ENCODE measurements at regions not wholly inside any gene's neighbourhood (a gene's known extent, or its start where the extent isn't known, plus 50 kb on each side); places are given as distances from the start of the nearest gene placed in this dataset.

DNA sequence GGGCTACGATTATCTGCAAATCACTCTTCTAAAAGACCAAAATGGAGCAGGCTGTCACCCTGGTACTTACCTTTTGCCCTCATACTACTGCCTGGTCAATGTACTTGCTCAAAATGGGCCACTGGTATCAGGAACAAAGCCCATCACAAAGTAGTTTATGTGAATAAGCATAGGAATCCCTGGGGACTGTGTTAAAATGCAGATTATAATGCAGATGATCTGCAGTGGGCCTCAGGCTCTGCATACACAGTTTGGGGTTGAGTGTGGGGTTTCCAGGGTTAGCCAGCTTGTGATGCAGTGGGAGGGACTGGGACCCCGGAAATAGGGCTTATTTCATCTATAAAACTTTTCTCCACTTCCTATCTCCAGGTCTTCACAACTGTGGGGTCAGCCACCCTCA, 173.1 kb downstream of the HSD17B3 start:
- Histone ChIP-seq H3K4me1 (ENCODE audit: control insufficient read depth, insufficient read depth, low read length) (no peaks in the 10 kb centered on the region), H3K9ac (ENCODE audit: low read length) (no peak overlapping the region), H3K4me3 (ENCODE audit: low read length) (no peak overlapping the region), H3K9me3 (ENCODE audit: control insufficient read depth, low read length) (no peaks in the 10 kb centered on the region), H3K36me3 (ENCODE audit: control insufficient read depth, insufficient read depth, low read length, severe bottlenecking) (no peaks in the 10 kb centered on the region), H3K27me3 (replicated peaks; ENCODE audit: control insufficient read depth, insufficient read depth, low read length) (peaks cover 5% of the 10 kb centered on the region)
- DNase-seq (ENCODE audit: low read depth): no peak

DNA sequence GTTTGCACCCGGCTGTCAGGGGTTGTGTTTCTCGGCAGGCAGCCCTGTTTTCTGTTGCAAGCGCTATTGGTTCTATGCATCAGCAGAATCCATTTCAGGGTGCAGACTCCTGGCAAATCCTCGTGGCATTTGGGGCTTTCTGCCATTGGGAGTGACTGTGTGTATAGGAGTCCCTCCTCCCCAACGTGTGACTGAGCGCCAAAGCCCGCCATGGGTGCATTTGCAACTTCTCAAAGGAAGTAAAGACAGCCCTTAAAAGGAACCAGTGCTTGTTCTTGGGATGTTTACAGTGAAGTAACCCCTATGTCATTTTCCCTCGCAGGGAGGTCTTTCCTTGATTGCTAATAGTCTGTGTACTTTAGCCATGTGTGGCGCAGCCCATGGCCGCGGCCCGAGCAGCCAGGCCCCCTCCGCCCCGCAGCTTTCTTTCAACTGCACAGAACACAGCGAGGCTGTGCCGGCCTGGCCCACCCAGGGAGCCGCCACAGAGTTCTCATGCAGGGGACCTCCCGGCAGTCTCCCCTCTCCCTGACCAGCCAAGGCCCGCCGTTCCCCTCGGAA, 175.6 kb downstream of the HSD17B3 start:
- no peaks in the 10 kb centered on the region for H3K27me3 ChIP-seq (replicated peaks; ENCODE audit: control insufficient read depth, insufficient read depth, low read length)
- H3K9ac ChIP-seq (ENCODE audit: low read length): no peak overlapping the region
- H3K4me3 ChIP-seq (ENCODE audit: low read length): no peak overlapping the region
- H3K4me1 ChIP-seq (ENCODE audit: control insufficient read depth, insufficient read depth, low read length): no peaks in the 10 kb centered on the region
- no peaks in the 10 kb centered on the region for H3K36me3 ChIP-seq (ENCODE audit: control insufficient read depth, insufficient read depth, low read length, severe bottlenecking)
- DNase-seq (ENCODE audit: low read depth): no peak
- no peaks in the 10 kb centered on the region for H3K9me3 ChIP-seq (ENCODE audit: control insufficient read depth, low read length)

DNA sequence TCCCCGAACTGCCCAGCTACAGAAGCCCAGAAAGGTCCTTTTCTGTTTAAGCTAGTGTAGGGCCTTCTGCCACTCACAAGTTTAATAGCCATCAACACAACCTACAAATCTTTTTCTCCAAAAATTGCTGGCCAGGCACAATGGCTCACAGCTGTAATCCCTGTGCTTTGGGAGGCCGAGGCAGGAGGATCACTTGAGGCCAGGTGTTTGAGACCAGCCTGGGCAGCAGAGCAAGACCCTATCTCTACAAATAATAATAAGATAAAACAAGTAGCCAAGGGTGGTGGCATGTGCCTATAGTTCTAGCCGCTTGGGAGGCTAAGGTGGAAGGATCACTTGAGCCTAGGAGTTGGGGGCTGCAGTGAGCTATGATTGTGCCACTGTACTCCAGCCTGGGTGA, 176.4 kb downstream of the HSD17B3 start:
- Histone ChIP-seq H3K4me1 (ENCODE audit: control insufficient read depth, insufficient read depth, low read length) (no peaks in the 10 kb centered on the region), H3K9me3 (ENCODE audit: control insufficient read depth, low read length) (no peaks in the 10 kb centered on the region), H3K9ac (ENCODE audit: low read length) (no peak overlapping the region), H3K4me3 (ENCODE audit: low read length) (no peak overlapping the region), H3K27me3 (replicated peaks; ENCODE audit: control insufficient read depth, insufficient read depth, low read length) (no peaks in the 10 kb centered on the region), H3K36me3 (ENCODE audit: control insufficient read depth, insufficient read depth, low read length, severe bottlenecking) (no peaks in the 10 kb centered on the region)
- no peak for DNase-seq (ENCODE audit: low read depth)

DNA sequence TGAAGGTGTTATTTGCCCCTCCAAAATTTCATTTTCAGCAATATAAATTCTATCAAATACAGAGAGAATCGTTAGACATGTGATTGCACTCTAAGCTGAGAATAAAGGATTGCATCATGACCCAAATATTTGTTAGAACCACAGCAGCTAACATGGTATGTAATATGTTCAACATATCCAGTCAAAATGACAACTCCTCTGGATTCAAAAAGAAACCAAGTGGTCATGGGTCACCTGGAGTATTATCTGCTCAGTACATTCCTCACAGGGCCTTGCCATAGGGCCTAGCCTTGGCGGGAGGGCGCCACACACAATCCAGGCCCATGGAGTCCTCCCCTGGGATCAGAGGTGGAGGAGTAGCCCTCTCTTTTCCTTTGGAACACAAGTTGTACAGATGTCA, 179.2 kb downstream of the HSD17B3 start:
- Histone ChIP-seq H3K9me3 (ENCODE audit: control insufficient read depth, low read length) (peaks cover 14% of the 10 kb centered on the region), H3K4me1 (ENCODE audit: control insufficient read depth, insufficient read depth, low read length) (no peaks in the 10 kb centered on the region), H3K9ac (ENCODE audit: low read length) (no peak overlapping the region), H3K4me3 (ENCODE audit: low read length) (no peak overlapping the region), H3K27me3 (replicated peaks; ENCODE audit: control insufficient read depth, insufficient read depth, low read length) (no peaks in the 10 kb centered on the region), H3K36me3 (ENCODE audit: control insufficient read depth, insufficient read depth, low read length, severe bottlenecking) (no peaks in the 10 kb centered on the region)
- peak; percentile 74 for DNase-seq (ENCODE audit: low read depth)

DNA sequence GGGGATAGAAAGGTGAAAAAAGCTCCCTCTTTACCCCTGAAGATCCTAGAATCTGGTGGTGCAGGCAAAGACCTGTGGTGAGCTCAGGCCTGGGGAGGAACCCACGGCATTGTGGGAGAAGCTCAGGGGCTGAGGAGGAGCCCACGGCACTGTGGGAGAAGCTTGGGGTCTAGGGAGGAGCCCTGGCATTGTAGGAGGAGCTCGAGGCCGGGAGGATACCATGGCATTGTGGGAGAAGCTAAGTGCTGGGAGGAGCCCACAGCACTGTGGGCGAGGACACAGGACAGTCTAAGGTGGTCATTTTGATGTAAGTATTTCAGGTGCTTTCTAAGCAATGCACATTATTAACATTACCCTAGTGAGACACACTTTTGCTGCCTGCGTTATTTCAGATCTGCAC, 179.7 kb downstream of the HSD17B3 start:
- no peak overlapping the region for H3K9ac ChIP-seq (ENCODE audit: low read length)
- DNase-seq (ENCODE audit: low read depth): no peak
- no peak overlapping the region for H3K4me3 ChIP-seq (ENCODE audit: low read length)
- no peaks in the 10 kb centered on the region for H3K27me3 ChIP-seq (replicated peaks; ENCODE audit: control insufficient read depth, insufficient read depth, low read length)
- H3K36me3 ChIP-seq (ENCODE audit: control insufficient read depth, insufficient read depth, low read length, severe bottlenecking): no peaks in the 10 kb centered on the region
- peaks cover 14% of the 10 kb centered on the region for H3K9me3 ChIP-seq (ENCODE audit: control insufficient read depth, low read length)
- no peaks in the 10 kb centered on the region for H3K4me1 ChIP-seq (ENCODE audit: control insufficient read depth, insufficient read depth, low read length)

DNA sequence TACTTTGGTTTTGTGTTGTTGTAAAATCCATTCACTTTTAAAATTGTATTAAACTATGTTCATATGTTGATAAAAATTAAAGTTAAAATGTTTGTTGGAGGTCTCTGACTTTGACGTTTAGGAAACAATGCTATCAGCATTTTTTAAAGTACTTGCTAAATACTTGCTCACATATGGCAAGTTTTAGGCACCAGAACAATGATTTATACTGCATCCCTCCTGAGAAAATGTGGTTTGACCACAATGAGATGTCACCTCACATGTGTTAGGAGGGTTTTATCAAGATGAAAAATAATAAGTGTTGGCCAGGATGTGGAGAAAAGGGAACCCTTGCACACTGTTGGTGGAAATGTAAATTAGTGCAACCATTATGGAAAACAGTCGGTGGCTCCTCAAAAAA, 180.8 kb downstream of the HSD17B3 start:
- H3K27me3 ChIP-seq (replicated peaks; ENCODE audit: control insufficient read depth, insufficient read depth, low read length): no peaks in the 10 kb centered on the region
- H3K9ac ChIP-seq (ENCODE audit: low read length): no peak overlapping the region
- H3K36me3 ChIP-seq (ENCODE audit: control insufficient read depth, insufficient read depth, low read length, severe bottlenecking): no peaks in the 10 kb centered on the region
- no peak overlapping the region for H3K4me3 ChIP-seq (ENCODE audit: low read length)
- peaks cover 14% of the 10 kb centered on the region for H3K9me3 ChIP-seq (ENCODE audit: control insufficient read depth, low read length)
- no peaks in the 10 kb centered on the region for H3K4me1 ChIP-seq (ENCODE audit: control insufficient read depth, insufficient read depth, low read length)
- no peak for DNase-seq (ENCODE audit: low read depth)

DNA sequence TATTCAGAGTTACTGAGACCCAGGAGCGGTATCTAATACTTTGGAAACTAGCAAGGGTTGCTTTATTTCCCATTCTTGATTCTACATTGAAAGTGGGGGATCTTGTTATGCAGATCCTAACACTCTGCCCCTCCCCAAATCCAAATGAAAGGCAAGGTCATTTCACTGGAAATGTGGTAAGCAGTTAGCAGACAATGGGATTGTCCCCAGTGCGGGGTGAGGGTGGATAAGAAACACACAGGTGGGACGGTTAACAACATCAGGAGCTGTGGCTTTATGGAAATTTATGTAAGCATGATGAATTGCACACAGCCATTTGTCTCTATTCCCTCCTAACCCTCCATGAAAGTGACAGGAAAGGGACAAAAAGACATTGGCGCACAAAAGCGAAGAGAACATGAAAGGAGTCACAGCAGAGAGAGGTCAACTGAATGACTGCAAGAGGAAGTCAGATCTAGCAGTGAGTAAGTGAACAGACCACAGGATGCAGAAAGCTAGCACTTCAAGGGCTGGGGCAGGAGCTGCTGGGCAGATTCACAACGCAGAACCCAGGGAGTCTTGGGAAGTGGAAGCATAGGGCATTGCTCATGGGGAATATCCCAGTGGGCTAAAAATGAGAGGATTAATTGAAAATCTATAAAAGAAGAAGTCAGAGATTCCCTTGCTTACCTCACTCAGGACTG, 184.4 kb downstream of the HSD17B3 start:
- Histone ChIP-seq H3K9ac (ENCODE audit: low read length) (no peak overlapping the region), H3K36me3 (ENCODE audit: control insufficient read depth, insufficient read depth, low read length, severe bottlenecking) (no peaks in the 10 kb centered on the region), H3K27me3 (replicated peaks; ENCODE audit: control insufficient read depth, insufficient read depth, low read length) (no peaks in the 10 kb centered on the region), H3K9me3 (ENCODE audit: control insufficient read depth, low read length) (peaks cover 14% of the 10 kb centered on the region), H3K4me3 (ENCODE audit: low read length) (no peak overlapping the region), H3K4me1 (ENCODE audit: control insufficient read depth, insufficient read depth, low read length) (no peaks in the 10 kb centered on the region)
- DNase-seq (ENCODE audit: low read depth): no peak

DNA sequence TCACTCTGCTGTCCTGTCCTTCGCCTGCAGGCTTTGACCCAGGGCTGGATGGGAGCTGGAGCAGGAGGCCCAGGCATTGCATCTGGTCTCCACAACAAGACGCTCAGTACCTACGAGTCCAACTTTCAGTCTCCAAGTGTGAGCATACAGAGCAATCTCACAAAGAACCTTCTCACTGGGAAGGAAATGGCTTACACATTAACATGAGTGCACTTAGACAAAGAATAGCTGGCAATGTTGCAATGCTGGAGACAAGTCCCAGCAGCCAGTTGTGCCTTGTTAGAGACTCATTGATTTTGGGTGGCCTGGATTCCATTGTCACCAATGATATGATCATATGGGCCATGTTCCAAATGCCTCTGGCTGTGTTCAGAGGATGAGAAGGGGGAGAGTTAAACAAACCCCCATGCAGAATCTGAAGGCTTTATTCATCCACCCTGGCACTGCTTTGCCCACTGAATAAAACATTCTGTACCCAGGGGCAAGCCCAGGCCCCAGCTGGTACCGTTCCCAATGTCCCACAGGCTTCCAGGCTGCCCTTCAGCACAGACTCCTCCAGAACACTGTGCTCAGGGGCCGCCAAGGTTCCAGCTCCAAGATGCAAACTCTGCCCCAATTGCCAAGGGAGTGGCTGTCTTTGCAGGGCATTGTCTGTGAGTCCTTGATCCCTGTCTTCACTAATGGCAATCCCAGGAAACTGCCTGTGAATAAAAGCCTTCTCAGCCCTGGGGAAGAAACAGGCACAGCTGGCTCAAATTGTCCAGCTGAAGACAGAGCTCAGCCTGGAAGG, 185.5 kb downstream of the HSD17B3 start:
- Histone ChIP-seq H3K4me3 (ENCODE audit: low read length) (no peak overlapping the region), H3K36me3 (ENCODE audit: control insufficient read depth, insufficient read depth, low read length, severe bottlenecking) (no peaks in the 10 kb centered on the region), H3K9me3 (ENCODE audit: control insufficient read depth, low read length) (peaks cover 14% of the 10 kb centered on the region), H3K27me3 (replicated peaks; ENCODE audit: control insufficient read depth, insufficient read depth, low read length) (peaks cover 4% of the 10 kb centered on the region), H3K4me1 (ENCODE audit: control insufficient read depth, insufficient read depth, low read length) (no peaks in the 10 kb centered on the region), H3K9ac (ENCODE audit: low read length) (no peak overlapping the region)
- DNase-seq (ENCODE audit: low read depth): no peak

DNA sequence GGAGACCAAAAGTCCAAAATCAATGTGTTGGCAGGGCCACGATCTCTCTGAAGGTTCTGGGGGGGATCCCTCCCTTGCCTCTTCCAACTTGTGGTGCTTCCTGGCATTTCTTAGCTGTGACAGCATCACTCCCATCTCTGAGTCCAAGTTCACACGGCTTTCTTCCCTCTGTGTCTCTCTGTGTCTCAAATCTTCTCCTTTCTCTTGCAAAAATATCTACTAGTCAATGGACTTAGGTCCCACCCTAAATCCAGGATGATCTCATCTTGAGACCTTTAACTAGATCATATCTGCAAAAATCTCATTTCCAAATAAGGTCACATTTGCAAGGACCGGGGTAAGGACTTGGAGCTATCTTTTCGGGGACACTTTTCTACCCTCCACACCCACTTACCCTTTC, 186.1 kb downstream of the HSD17B3 start:
- Histone ChIP-seq H3K4me3 (ENCODE audit: low read length) (no peak overlapping the region), H3K4me1 (ENCODE audit: control insufficient read depth, insufficient read depth, low read length) (no peaks in the 10 kb centered on the region), H3K9ac (ENCODE audit: low read length) (no peak overlapping the region), H3K36me3 (ENCODE audit: control insufficient read depth, insufficient read depth, low read length, severe bottlenecking) (no peaks in the 10 kb centered on the region), H3K27me3 (replicated peaks; ENCODE audit: control insufficient read depth, insufficient read depth, low read length) (peaks cover 7% of the 10 kb centered on the region), H3K9me3 (ENCODE audit: control insufficient read depth, low read length) (peaks cover 14% of the 10 kb centered on the region)
- no peak for DNase-seq (ENCODE audit: low read depth)

DNA sequence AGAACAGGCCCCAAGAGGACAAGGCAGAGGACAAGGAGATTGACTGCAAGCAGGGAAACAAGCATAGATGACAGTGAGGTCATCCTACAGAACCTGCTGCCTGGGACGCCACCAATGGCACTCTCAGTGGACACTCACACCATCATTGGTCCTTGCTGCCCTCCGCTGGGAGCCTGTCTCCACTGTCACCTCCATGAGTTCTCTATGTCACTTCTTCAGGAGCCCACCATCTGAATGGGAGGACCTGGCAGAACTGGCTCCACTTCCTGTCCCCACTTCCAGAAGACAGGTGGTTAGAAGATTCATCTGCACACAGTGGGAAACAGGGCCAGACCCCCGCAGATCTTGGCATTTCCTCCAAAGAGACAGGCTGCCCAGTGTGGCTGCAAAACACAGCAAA, 188.9 kb downstream of the HSD17B3 start:
- Histone ChIP-seq H3K4me3 (ENCODE audit: low read length) (no peak overlapping the region), H3K9me3 (ENCODE audit: control insufficient read depth, low read length) (peaks cover under 1% of the 10 kb centered on the region), H3K36me3 (ENCODE audit: control insufficient read depth, insufficient read depth, low read length, severe bottlenecking) (no peaks in the 10 kb centered on the region), H3K9ac (ENCODE audit: low read length) (no peak overlapping the region), H3K4me1 (ENCODE audit: control insufficient read depth, insufficient read depth, low read length) (no peaks in the 10 kb centered on the region), H3K27me3 (replicated peaks; ENCODE audit: control insufficient read depth, insufficient read depth, low read length) (peaks cover 7% of the 10 kb centered on the region)
- DNase-seq (ENCODE audit: low read depth): no peak

DNA sequence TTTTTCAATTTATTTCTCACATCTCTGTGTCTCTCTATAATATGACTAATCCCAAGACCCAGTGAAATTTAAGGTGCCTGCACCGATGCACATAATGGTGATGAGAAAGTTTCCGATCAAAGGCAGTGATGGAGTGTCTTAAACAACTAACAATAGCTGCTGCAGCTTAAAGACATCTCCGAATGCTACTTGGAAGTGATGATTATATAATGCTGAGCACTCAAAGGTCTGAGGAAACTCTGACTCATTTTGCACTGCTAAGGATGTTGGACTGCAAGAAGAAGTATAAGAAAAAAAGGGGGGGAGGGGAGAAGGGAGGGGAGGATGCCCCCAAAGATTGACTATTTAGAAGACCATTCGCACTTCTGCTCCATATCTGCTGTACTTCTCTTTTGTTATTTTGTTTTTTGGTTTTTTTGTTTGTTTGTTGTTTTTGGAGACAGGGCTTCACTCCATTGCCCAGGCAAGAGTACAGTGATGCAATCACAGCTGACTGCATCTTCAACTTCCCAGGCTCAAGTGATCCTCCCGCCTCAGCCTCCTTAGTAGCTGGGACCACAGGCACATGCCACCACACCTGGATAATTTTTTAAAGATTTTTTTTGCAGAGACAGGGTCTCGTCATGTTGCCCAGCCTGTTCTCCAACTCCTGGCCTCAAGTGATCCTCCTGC, 192.2 kb downstream of the HSD17B3 start:
- Histone ChIP-seq H3K4me3 (ENCODE audit: low read length) (no peak overlapping the region), H3K4me1 (ENCODE audit: control insufficient read depth, insufficient read depth, low read length) (no peaks in the 10 kb centered on the region), H3K9me3 (ENCODE audit: control insufficient read depth, low read length) (peaks cover 15% of the 10 kb centered on the region), H3K9ac (ENCODE audit: low read length) (no peak overlapping the region), H3K36me3 (ENCODE audit: control insufficient read depth, insufficient read depth, low read length, severe bottlenecking) (no peaks in the 10 kb centered on the region), H3K27me3 (replicated peaks; ENCODE audit: control insufficient read depth, insufficient read depth, low read length) (peaks cover 7% of the 10 kb centered on the region)
- DNase-seq (ENCODE audit: low read depth): peak; percentile 11
